Rectal smooth muscle tissue (tissue), 1 donor: ENCODE measurements at regions not wholly inside any gene's neighbourhood (a gene's known extent, or its start where the extent isn't known, plus 50 kb on each side); places are given as distances from the start of the nearest gene placed in this dataset.
"Not testable (repeated sequence)": the region's sequence is repeated elsewhere in the genome, so short reads cannot be mapped to it uniquely, and the experiment has no call there.

Source experiments
- H3K27ac ChIP-seq: one replicate; pipeline ENCODE4 v1.7.0; 2013; ENCODE audit warnings: low read depth, low read length, inconsistent platforms
- H3K27me3 ChIP-seq: one replicate; pipeline ENCODE4 v1.7.0; 2013; ENCODE audit warnings: low read length; ENCODE audit not compliant: control insufficient read depth, insufficient read depth
- H3K36me3 ChIP-seq: one replicate; pipeline ENCODE4 v1.7.0; 2013; ENCODE audit warnings: low read length; ENCODE audit not compliant: control insufficient read depth, insufficient read depth
- H3K4me1 ChIP-seq: one replicate; pipeline ENCODE4 v1.7.0; 2013; ENCODE audit warnings: low read length; ENCODE audit not compliant: control insufficient read depth, insufficient read depth
- H3K4me3 ChIP-seq: one replicate; pipeline ENCODE4 v1.7.0; 2013; ENCODE audit warnings: low read length
- H3K9ac ChIP-seq: one replicate; pipeline ENCODE4 v1.7.0; 2013; ENCODE audit warnings: low read length

- not testable (repeated sequence) for H3K27ac ChIP-seq, H3K27me3 ChIP-seq, H3K36me3 ChIP-seq, H3K9ac ChIP-seq, H3K4me3 ChIP-seq, H3K4me1 ChIP-seq
Measured at GRCh38 chr2:111316881-111317549, 196.3 kb downstream of the BCL2L11 start.

- not testable (repeated sequence) for H3K4me1 ChIP-seq, H3K4me3 ChIP-seq, H3K9ac ChIP-seq, H3K27ac ChIP-seq, H3K27me3 ChIP-seq, H3K36me3 ChIP-seq
Measured at GRCh38 chr2:111319552-111319951, 198.8 kb downstream of the BCL2L11 start.

- H3K36me3 ChIP-seq, H3K27me3 ChIP-seq, H3K27ac ChIP-seq, H3K9ac ChIP-seq, H3K4me3 ChIP-seq, H3K4me1 ChIP-seq: not testable (repeated sequence)
Measured at GRCh38 chr2:111320264-111320663, 199.6 kb downstream of the BCL2L11 start.

- H3K4me1 ChIP-seq, H3K27ac ChIP-seq, H3K9ac ChIP-seq, H3K4me3 ChIP-seq, H3K36me3 ChIP-seq, H3K27me3 ChIP-seq: not testable (repeated sequence)
Measured at GRCh38 chr2:111320965-111321364, 200.3 kb downstream of the BCL2L11 start.

- H3K36me3 ChIP-seq, H3K27me3 ChIP-seq, H3K27ac ChIP-seq, H3K4me3 ChIP-seq, H3K9ac ChIP-seq, H3K4me1 ChIP-seq: not testable (repeated sequence)
Measured at GRCh38 chr2:111323384-111323783, 202.7 kb downstream of the BCL2L11 start.

GRCh38 chr2:111327726-111328125 lies 207.0 kb downstream of the BCL2L11 start:
- H3K36me3 ChIP-seq, H3K4me1 ChIP-seq, H3K4me3 ChIP-seq, H3K9ac ChIP-seq, H3K27ac ChIP-seq, H3K27me3 ChIP-seq: not testable (repeated sequence)

GRCh38 chr2:111329309-111329708 lies 208.6 kb downstream of the BCL2L11 start:
- H3K36me3 ChIP-seq, H3K27me3 ChIP-seq, H3K4me3 ChIP-seq, H3K4me1 ChIP-seq, H3K9ac ChIP-seq, H3K27ac ChIP-seq: not testable (repeated sequence)

- H3K9ac ChIP-seq, H3K27me3 ChIP-seq, H3K4me3 ChIP-seq, H3K4me1 ChIP-seq, H3K27ac ChIP-seq, H3K36me3 ChIP-seq: not testable (repeated sequence)
Measured at GRCh38 chr2:111331099-111331724, 210.5 kb downstream of the BCL2L11 start.

- H3K27me3 ChIP-seq, H3K4me1 ChIP-seq, H3K27ac ChIP-seq, H3K9ac ChIP-seq, H3K4me3 ChIP-seq, H3K36me3 ChIP-seq: not testable (repeated sequence)
Measured at GRCh38 chr2:111335220-111335907, 214.7 kb downstream of the BCL2L11 start.

- not testable (repeated sequence) for H3K9ac ChIP-seq, H3K4me3 ChIP-seq, H3K36me3 ChIP-seq, H3K27me3 ChIP-seq, H3K27ac ChIP-seq, H3K4me1 ChIP-seq
Measured at GRCh38 chr2:111338474-111338873, 217.8 kb downstream of the BCL2L11 start.

GRCh38 chr2:111339476-111339875 lies 218.8 kb downstream of the BCL2L11 start:
- not testable (repeated sequence) for H3K4me1 ChIP-seq, H3K36me3 ChIP-seq, H3K9ac ChIP-seq, H3K4me3 ChIP-seq, H3K27me3 ChIP-seq, H3K27ac ChIP-seq

- H3K9ac ChIP-seq, H3K27me3 ChIP-seq, H3K4me3 ChIP-seq, H3K36me3 ChIP-seq, H3K27ac ChIP-seq, H3K4me1 ChIP-seq: not testable (repeated sequence)
Measured at GRCh38 chr2:111344590-111344989, 223.9 kb downstream of the BCL2L11 start.

- H3K4me3 ChIP-seq, H3K27ac ChIP-seq, H3K4me1 ChIP-seq, H3K9ac ChIP-seq, H3K36me3 ChIP-seq, H3K27me3 ChIP-seq: not testable (repeated sequence)
Measured at GRCh38 chr2:111345439-111345838, 224.7 kb downstream of the BCL2L11 start.
